Activated T-helper 17 cell treated with anti-CD3 and anti-CD28 coated beads, Interleukin-2, amount 50 U/mL, for 72 hours (primary cell): ENCODE measurements at regions not wholly inside any gene's neighbourhood (a gene's known extent, or its start where the extent isn't known, plus 50 kb on each side); places are given as distances from the start of the nearest gene placed in this dataset.
A peak's percentile ranks its signal among the peaks of the same experiment; 100 is the strongest.

Experiments
- ATAC-seq: fragments of 150-1000 bp; cut with Tn5 transposase; replicated peaks from 2 replicates; pipeline ENCODE4 v1.10.0; 2021; ENCODE audit warnings: mild to moderate bottlenecking, moderate library complexity
- H3K27ac Mint-ChIP-seq: one replicate; pipeline ENCODE4 v1.8.0; 2022; ENCODE audit warnings: mixed read lengths
- H3K27me3 Mint-ChIP-seq: one replicate; pipeline ENCODE4 v1.8.0; 2022; ENCODE audit warnings: mixed read lengths
- H3K36me3 Mint-ChIP-seq: one replicate; pipeline ENCODE4 v1.8.0; 2022; ENCODE audit warnings: low read depth, mild to moderate bottlenecking, mixed read lengths
- H3K4me1 Mint-ChIP-seq: one replicate; pipeline ENCODE4 v1.8.0; 2022; ENCODE audit warnings: mixed read lengths
- H3K4me3 Mint-ChIP-seq: one replicate; pipeline ENCODE4 v1.8.0; 2022; ENCODE audit warnings: mild to moderate bottlenecking, mixed read lengths
- H3K9me3 Mint-ChIP-seq: one replicate; pipeline ENCODE4 v1.8.0; 2022; ENCODE audit warnings: mixed read lengths

DNA sequence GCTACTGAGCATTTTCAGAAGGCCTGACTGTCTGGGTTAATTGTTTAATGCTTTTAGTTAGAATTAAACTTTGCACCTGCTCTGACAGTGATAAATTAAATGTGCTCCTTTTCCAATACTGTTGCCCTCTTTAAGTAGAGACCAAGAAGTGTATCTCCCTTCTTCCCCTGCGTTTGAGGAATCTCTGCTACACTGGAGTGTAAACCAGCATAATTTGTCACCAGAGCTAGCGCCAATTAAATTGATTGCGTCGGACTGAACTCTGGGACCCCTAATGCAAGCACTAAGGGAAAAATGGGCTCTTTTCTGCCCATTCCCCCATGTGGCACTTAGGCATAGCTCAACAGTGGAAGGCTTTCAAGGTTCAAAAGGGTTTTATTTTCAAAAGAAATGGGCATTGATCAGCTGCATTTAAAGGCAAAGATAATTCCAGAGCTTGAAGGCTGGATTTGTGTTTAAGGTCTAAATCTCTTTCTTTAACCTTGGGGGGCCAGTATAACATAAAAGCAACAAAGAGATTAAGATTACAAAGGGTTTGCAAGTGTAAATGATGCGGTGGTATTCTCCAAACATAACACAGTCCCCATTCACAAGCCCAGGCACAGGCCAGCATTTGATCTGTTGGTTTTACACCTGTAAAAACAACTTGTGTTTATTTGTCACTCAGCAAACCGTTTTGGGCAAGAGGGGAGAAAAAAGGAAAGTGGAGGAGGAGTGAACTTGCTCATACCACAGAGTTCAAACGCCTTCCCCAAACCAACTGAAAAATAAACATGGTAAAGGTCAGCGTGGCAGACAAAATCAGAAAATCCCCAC is 427.6 kb downstream of the BCL11A start:
- H3K4me1 Mint-ChIP-seq = no peaks in the 10 kb centered on the region
- no peaks in the 10 kb centered on the region for H3K27me3 Mint-ChIP-seq
- H3K4me3 Mint-ChIP-seq = no peak overlapping the region
- peaks cover 4% of the 10 kb centered on the region for H3K9me3 Mint-ChIP-seq
- H3K36me3 Mint-ChIP-seq = no peaks in the 10 kb centered on the region
- no peak for ATAC-seq
- H3K27ac Mint-ChIP-seq = no peak overlapping the region

DNA sequence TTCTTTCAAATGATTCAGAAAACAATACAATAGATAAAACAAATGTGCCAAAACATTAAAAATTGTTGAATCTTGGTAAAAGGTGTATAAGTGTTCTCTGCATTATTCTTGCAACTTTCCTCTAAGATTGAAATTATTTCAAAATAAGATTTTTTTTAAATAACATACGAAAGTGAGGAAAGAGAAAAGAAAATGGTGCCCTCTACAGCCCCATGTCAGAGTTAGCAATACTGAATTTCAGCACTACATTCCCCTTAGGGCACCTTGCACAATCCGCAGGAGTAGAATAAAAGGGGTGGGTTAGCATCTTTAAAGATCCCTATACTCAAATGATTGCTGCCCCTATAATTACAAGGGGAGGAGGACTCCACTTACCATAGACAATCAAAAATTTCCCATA is 433.7 kb downstream of the BCL11A start:
- Mint-ChIP-seq H3K27ac (no peak overlapping the region), H3K4me1 (no peaks in the 10 kb centered on the region), H3K9me3 (peaks cover 9% of the 10 kb centered on the region), H3K27me3 (peaks cover 3% of the 10 kb centered on the region), H3K36me3 (no peaks in the 10 kb centered on the region), H3K4me3 (no peak overlapping the region)
- ATAC-seq = no peak

DNA sequence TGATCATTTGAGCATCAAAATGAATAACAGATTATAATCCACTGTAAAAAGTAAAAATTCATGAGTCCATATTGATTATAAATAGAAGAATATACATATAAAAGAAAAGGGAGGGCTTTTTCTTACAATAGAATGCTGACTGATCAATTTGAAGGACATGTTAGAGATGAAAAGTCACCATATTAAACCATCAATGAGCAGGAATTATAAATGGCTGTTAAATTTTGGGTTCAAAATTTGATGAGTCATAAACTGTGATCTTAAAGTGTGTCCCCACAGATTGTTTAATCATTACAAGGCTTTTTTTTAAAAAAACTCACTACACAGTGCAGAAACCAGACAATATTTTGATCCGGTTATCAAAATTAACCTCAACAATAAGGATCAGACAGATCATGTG is 434.5 kb downstream of the BCL11A start:
- peaks cover 3% of the 10 kb centered on the region for H3K27me3 Mint-ChIP-seq
- H3K4me1 Mint-ChIP-seq = no peaks in the 10 kb centered on the region
- H3K4me3 Mint-ChIP-seq = no peak overlapping the region
- no peaks in the 10 kb centered on the region for H3K36me3 Mint-ChIP-seq
- H3K27ac Mint-ChIP-seq = no peak overlapping the region
- H3K9me3 Mint-ChIP-seq = peaks cover 9% of the 10 kb centered on the region
- ATAC-seq = no peak

DNA sequence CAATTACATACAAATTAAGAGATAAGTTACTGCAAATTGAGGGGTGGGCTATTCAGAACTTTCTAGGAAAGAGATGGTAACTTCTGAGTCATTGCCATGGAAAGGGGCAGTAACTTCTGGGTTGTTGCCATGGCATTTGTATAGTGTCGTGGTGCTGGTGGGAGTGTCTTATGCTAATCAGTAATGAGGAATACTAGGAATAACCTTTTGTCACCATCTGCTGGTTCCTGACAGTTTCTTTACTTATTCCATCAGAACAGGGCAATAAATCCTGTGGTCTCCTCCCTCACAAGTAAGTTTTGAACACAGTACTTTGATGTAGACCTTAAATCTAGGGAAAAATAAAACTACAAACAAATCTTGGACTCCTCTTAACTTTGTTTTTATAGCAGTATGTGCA is 435.4 kb downstream of the BCL11A start:
- H3K4me1 Mint-ChIP-seq = no peaks in the 10 kb centered on the region
- peaks cover 9% of the 10 kb centered on the region for H3K9me3 Mint-ChIP-seq
- H3K27me3 Mint-ChIP-seq = peaks cover 6% of the 10 kb centered on the region
- no peak for ATAC-seq
- no peaks in the 10 kb centered on the region for H3K36me3 Mint-ChIP-seq
- no peak overlapping the region for H3K27ac Mint-ChIP-seq
- no peak overlapping the region for H3K4me3 Mint-ChIP-seq

DNA sequence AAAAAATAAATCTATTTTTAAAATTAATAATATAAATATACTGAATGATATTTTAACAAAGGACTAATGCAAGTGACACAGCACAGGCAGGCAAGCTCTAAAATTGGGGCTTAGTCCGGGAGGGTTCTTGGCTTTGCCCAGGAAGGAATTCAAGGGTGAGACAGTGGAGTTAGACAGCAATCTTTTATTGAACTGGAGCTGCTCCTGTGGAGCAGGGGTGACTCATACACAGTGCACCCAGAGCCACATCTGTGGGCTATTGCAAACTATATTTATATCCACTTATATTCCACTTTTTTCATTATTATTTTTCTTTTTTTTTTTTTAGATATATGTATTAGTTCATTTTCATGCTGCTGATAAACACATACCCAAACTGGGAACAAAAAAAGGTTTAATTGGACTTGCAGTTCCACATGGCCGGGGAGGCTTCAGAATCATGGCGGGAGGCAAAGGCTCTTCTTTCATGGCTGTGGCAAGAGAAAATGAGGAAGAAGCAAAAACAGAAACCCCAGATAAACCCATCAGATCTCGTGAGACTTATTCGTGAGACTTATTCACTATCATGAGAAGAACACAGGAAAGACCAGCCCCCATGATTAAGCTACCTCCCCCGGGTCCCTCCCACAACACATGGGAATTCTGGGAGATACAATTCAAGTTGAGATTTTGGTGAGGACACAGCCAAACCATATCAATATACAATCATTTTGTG is 437.1 kb downstream of the BCL11A start:
- H3K9me3 Mint-ChIP-seq = peaks cover 9% of the 10 kb centered on the region
- H3K4me3 Mint-ChIP-seq = no peak overlapping the region
- no peak overlapping the region for H3K27ac Mint-ChIP-seq
- no peak for ATAC-seq
- no peaks in the 10 kb centered on the region for H3K36me3 Mint-ChIP-seq
- no peaks in the 10 kb centered on the region for H3K4me1 Mint-ChIP-seq
- peaks cover 7% of the 10 kb centered on the region for H3K27me3 Mint-ChIP-seq

DNA sequence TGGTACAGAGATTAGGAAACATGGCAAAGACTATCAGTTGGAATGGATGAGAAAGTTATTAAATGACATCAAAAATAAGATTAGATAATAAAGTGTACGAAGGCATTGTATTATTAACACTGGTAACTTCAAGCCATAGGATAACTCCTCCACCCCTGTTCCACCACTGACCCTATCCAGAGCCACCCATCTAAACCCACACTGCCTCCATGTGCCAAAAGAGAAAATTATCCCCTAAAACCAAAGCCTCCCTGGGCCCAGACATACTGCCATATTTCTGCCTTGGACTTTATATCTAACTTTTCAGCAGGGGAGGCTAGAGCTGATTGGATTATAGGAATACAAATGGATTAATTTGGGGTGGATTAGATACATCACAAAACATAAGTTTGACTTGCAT is 443.7 kb downstream of the BCL11A start:
- ATAC-seq = no peak
- H3K4me3 Mint-ChIP-seq = no peak overlapping the region

DNA sequence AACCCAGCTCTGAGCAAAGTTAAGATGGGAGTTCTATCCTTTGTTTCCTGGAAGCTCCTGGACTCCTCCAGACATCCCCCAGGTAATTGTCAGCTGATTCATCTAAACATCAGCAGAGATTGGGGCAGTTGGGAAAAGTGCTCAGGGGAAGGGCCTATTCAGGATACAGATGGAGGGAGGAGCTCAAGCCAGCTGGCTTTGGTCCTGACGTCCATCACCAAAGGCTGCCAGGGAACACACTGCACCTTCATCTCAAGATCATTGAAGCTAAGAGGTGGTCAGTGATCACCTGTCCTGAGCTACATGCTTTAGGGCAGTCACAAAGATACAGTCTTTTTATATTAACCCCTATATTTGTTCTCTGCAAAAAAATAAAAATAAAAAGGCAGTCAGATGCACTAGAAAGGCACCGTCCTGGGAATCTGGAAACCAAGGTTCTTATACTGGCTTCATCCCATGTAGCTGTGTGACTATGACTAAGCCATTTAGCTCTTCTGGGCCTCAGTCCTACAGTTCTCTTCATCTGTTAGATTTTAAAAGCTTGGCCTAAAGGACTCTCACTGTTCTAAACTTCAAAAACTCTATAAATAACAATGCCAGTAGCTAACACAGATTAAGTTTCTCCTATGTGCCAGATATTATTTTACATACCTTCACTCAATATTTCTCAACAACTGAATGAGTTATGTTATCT is 446.5 kb downstream of the BCL11A start:
- Mint-ChIP-seq H3K4me3 (no peak overlapping the region), H3K9me3 (no peaks in the 10 kb centered on the region), H3K27me3 (peaks cover 9% of the 10 kb centered on the region), H3K36me3 (no peaks in the 10 kb centered on the region), H3K27ac (no peak overlapping the region), H3K4me1 (no peaks in the 10 kb centered on the region)
- no peak for ATAC-seq

More for the DNA sequence above, 443.7 kb downstream of the BCL11A start:
- H3K36me3 Mint-ChIP-seq = no peaks in the 10 kb centered on the region
- no peaks in the 10 kb centered on the region for H3K4me1 Mint-ChIP-seq
- no peaks in the 10 kb centered on the region for H3K9me3 Mint-ChIP-seq
- H3K27ac Mint-ChIP-seq = no peak overlapping the region
- peaks cover 10% of the 10 kb centered on the region for H3K27me3 Mint-ChIP-seq

DNA sequence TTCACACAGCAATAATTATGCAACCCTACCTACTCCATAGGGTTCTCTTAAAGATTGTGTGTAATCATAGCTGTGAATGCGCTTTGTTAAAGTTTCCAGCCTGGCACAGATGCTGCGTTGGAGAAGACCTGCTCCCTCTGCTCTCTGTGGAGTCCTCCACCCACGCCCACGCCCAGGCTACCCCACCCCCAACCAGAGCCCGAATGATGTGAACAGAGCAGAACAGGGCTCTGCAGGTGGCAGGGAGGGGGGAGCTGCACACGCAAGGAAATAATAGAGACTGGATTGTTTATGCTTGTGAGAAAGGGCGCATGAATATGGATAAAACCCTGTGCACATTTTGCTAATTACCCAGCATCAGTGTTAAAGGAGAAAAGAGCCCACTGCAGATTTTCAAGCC is 447.5 kb downstream of the BCL11A start:
- H3K27ac Mint-ChIP-seq = no peak overlapping the region
- peaks cover 12% of the 10 kb centered on the region for H3K27me3 Mint-ChIP-seq
- no peaks in the 10 kb centered on the region for H3K9me3 Mint-ChIP-seq
- H3K36me3 Mint-ChIP-seq = no peaks in the 10 kb centered on the region
- no peak overlapping the region for H3K4me3 Mint-ChIP-seq
- H3K4me1 Mint-ChIP-seq = no peaks in the 10 kb centered on the region
- ATAC-seq = no peak

DNA sequence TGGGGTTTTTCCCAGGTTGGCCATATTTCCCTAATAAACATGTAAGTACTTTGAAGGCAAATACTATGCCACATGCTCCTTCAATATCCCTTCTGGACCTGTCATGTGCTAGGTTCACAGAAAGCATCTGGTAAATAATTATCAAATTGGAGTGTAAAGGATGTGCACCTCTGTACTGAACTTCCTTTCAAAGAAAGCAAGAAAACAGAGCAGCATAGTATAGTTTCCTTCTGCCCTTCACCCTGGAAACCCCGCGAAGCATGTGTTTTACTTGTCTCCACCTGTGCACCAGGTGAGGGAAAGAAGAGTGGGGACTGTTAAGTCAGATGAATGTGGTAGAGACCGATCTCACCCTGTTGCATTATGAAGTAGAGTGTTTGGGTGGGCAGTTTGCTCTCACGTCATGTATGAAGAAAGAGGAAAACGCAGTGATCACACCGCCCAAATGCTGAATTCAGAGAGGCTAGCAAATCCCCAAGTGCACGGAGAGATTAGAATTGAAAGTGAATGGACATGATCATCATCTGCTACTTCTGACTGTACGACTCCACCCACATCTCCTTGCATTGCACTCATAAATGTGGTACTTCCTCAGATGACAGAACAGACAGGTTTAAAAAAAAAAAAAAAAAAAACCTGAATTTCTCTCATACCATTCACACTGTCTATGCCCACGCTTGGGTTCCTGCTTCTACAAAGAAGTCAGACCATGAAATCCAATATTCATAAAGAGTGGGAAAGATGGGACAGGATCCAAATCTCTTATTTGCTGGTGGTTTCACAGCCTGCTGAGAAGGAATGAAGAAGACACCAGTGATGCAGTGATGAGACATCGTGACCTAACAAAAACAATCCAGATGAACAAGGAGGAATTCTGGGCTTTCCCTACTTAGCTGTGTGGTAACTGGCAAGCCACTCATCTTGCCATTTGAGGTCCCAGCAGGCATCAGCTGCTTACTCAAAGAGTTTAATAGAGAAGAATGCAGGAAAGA is 448.6 kb downstream of the BCL11A start:
- Mint-ChIP-seq H3K4me3 (no peak overlapping the region), H3K9me3 (no peaks in the 10 kb centered on the region), H3K4me1 (no peaks in the 10 kb centered on the region), H3K36me3 (no peaks in the 10 kb centered on the region), H3K27ac (no peak overlapping the region), H3K27me3 (peaks cover 12% of the 10 kb centered on the region)
- peak; percentile 16 for ATAC-seq

DNA sequence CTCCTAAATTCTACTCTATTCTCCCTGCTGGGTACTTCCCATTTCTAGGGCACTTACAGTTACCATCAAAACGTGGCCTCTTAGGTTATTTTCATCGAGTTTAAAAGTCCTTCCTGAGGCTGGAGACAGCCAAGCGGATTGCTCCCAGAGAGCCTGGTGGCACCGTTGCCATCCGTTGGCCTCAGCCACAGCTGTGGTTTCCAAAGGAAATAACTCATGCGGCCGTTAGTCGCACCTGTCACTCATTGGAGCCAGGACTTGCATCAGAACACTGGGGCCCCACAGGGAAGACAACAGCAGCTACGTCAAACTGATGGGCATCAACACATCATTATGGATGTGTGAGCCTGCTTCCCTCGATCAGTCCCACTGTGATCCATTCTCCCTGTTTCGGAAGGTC is 453.4 kb downstream of the BCL11A start:
- Mint-ChIP-seq H3K36me3 (no peaks in the 10 kb centered on the region), H3K4me3 (no peak overlapping the region), H3K27ac (no peak overlapping the region), H3K4me1 (no peaks in the 10 kb centered on the region), H3K9me3 (no peaks in the 10 kb centered on the region), H3K27me3 (peaks cover 8% of the 10 kb centered on the region)
- ATAC-seq = no peak

DNA sequence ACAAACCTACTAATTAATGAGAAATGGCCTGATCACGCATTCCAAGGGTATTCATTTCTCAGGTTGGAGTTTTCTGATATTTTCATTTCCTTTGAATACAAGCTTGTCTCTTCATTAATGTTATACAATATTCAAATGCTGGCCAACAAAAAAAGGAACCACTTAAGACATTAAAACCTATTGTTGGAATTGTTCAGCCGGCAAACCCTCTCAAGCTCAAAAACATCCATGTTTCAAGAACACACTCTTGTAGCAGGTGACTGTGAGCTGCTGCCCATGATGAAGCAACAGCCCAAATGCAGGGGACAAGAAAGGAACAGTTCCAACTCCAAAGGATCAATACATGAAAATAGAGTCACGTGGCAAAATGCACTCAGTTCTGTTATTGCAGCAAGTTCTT is 454.5 kb downstream of the BCL11A start:
- no peak overlapping the region for H3K4me3 Mint-ChIP-seq
- no peaks in the 10 kb centered on the region for H3K36me3 Mint-ChIP-seq
- H3K27ac Mint-ChIP-seq = no peak overlapping the region
- no peak for ATAC-seq
- no peaks in the 10 kb centered on the region for H3K4me1 Mint-ChIP-seq
- H3K9me3 Mint-ChIP-seq = no peaks in the 10 kb centered on the region
- H3K27me3 Mint-ChIP-seq = peaks cover 3% of the 10 kb centered on the region

DNA sequence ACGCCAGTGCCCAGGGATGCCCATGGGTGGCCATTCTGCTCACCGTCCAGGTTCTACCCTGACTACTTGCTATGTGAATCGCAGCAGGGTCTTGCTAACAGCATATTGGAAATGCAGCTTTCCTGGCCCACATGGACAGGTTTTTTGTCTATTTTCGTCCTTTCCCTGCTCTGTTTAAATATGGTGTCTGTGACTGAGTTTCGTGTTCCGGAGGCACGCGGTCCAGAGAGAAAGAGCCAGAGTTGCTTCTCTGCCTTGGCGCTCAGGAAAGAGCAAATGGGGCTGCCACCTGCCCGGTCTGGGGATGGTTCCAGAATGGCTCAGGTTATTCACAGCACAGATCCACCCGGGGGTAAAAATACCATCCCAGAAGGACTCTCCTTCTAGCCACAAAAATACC is 456.2 kb downstream of the BCL11A start:
- no peak for ATAC-seq
- no peak overlapping the region for H3K27ac Mint-ChIP-seq
- H3K27me3 Mint-ChIP-seq = peaks cover 3% of the 10 kb centered on the region
- H3K9me3 Mint-ChIP-seq = peaks cover 4% of the 10 kb centered on the region
- H3K4me1 Mint-ChIP-seq = no peaks in the 10 kb centered on the region
- no peaks in the 10 kb centered on the region for H3K36me3 Mint-ChIP-seq
- no peak overlapping the region for H3K4me3 Mint-ChIP-seq

DNA sequence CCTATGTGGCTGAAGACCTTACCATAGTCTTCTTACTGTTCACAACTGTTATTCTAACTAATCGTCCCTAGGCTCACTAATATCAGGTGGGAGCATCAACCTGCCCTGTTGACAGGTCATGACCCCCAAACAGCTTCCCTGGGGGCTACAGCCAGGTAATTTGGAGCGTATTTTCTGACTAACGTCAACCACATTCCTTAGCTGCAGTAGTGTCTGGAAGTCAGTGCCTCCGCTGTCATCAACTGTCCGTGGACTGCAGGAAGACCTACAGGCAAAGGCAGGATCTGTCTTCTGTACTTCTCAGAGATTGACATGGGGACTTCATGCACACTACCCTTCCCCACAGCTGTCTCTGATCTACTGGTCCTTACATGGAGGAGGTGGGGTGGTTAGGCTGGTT is 456.9 kb downstream of the BCL11A start:
- Mint-ChIP-seq H3K36me3 (no peaks in the 10 kb centered on the region), H3K4me1 (no peaks in the 10 kb centered on the region), H3K4me3 (no peak overlapping the region), H3K9me3 (peaks cover 4% of the 10 kb centered on the region), H3K27me3 (no peaks in the 10 kb centered on the region), H3K27ac (no peak overlapping the region)
- no peak for ATAC-seq

DNA sequence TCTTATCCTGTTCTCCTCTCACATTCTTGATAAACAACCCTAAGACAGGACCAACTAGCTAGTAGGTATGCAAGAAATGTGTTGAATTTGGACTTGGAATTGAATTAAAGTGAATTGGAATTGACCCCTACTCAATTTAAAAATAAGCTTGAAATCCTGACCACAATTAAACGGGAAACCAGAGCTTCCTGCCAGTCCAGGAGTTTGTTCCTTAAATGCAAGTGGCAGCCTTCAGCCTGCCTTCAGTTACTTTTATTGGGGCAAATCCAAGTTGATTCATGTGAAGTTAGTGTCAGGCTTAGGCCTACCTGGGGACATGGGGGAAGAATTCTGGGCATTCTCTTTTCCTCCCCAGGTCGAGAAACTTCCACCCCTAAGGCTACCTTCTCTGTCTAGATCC is 457.6 kb downstream of the BCL11A start:
- H3K27ac Mint-ChIP-seq = no peak overlapping the region
- ATAC-seq = no peak
- no peaks in the 10 kb centered on the region for H3K36me3 Mint-ChIP-seq
- H3K9me3 Mint-ChIP-seq = peaks cover 4% of the 10 kb centered on the region
- no peak overlapping the region for H3K4me3 Mint-ChIP-seq
- H3K4me1 Mint-ChIP-seq = no peaks in the 10 kb centered on the region
- no peaks in the 10 kb centered on the region for H3K27me3 Mint-ChIP-seq
